ENCODE measurements at regions not wholly inside any gene's neighbourhood (a gene's known extent, or its start where the extent isn't known, plus 50 kb on each side); places are given as distances from the start of the nearest gene placed in this dataset.

- TF ChIP-seq CTCF (IDR thresholded peaks at IDR 0.05; ENCODE audit: borderline replicate concordance, control extremely low read depth, extremely low read depth, insufficient read depth, missing control alignments), result no peak
- in situ Hi-C loops (cut with MboI; ENCODE audit: low sequenced_read_pairs, unreplicated experiment), result loop anchor here (25.0 kb wide), 2 partner anchors 414 to 564 kb away; no protein-coding TSS in a partner anchor
- no peak for DNase-seq (ENCODE audit: low spot score)
Measured at GRCh38 chr7:26097837-26098668, 53.9 kb upstream of the NFE2L3 start.

GRCh38 chr7:26099236-26099635 is 52.8 kb upstream of the NFE2L3 start:
- TF ChIP-seq CTCF (IDR thresholded peaks at IDR 0.05; ENCODE audit: borderline replicate concordance, control extremely low read depth, extremely low read depth, insufficient read depth, missing control alignments), result no peak
- DNase-seq (ENCODE audit: low spot score), result no peak
- in situ Hi-C loops (cut with MboI; ENCODE audit: low sequenced_read_pairs, unreplicated experiment), result loop anchor here (25.0 kb wide), 2 partner anchors 413 to 563 kb away; no protein-coding TSS in a partner anchor

DNA sequence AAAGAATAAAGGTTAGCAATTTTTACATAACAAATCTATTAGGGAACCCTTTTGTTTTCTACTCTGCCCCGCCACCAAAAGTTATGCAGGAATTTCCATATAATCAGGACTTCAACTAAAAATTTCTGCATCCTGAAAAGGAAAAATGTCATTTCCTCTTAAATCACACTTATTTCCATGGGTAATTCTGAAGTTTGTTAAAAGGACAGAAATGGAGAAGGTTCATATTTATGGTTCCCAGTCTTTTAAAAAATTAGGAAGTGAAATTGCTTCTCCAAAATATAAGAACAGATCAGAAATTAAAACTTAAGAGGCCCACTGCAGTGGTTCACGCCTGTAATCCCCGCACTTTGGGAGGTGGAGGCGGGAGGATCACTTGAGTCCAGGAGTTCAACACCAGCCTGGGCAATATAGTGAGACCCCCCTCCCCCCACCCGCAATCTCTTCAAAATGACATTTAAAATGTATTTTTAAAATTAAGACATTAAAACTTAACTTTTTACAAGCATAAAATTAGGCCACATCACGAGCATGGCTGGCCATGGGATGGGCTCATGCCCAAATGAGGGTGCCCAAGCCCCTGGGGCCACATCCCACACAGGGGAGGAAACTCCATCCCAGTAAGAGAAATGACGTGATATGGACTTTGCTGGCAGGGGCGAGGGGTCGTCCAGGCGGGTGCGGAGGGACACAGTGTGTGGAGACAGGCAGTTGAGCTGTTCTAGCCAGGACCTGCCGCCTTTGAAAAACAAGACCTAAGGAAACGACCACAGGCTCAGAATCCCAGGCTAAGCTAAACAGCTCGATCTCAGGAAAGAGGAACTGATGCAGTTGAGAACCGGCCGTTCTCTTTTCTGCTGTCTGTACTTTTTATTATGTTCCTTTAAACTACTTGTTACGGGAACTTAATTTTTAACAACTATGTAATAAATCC is 51.3 kb upstream of the NFE2L3 start:
- TF ChIP-seq CTCF (IDR thresholded peaks at IDR 0.05; ENCODE audit: borderline replicate concordance, control extremely low read depth, extremely low read depth, insufficient read depth, missing control alignments), result no peak
- no peak for DNase-seq (ENCODE audit: low spot score)
- in situ Hi-C loops (cut with MboI; ENCODE audit: low sequenced_read_pairs, unreplicated experiment), result no loop called here

DNA sequence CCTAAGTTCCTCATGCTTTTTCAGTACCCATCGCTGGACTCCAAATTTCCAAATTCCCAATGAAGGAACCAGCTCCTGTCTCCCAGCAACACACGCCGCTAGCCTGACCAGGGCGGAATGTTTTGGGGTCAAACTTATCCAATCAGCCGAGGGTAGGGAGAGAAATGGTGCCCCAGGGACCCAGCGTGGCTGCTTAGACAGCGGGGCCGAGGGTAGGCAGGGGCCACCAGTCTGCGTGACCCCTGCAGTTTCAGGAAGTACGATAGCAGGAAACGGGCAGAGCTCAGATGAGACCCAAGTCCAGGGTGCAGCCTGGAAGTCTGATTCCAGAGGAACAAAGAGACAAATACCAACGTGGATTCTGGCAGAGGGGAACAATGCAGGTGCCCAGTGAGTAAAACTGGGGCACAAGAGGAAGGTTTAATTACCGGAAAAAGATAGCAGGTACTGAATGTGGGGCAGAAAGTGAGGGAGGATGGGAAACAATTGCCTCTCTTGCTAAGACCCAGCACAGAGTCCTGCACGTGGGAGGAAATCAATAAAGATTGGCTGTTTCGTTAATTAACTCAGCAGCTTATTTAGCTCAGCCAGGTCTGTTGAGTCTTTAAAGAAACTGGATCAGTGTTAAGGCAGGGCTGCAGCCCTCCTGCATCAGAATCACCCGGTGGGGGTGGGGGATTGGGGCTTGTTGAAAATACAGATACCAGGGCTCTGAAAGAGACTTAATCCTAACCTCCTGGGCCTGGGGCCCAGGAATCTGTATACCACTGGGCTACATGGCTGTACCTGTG is 50.4 kb upstream of the NFE2L3 start:
- no peak for DNase-seq (ENCODE audit: low spot score)
- TF ChIP-seq CTCF (IDR thresholded peaks at IDR 0.05; ENCODE audit: borderline replicate concordance, control extremely low read depth, extremely low read depth, insufficient read depth, missing control alignments), result no peak
- in situ Hi-C loops (cut with MboI; ENCODE audit: low sequenced_read_pairs, unreplicated experiment), result no loop called here

GRCh38 chr7:26102176-26102575 is 49.8 kb upstream of the NFE2L3 start:
- no peak for TF ChIP-seq CTCF (IDR thresholded peaks at IDR 0.05; ENCODE audit: borderline replicate concordance, control extremely low read depth, extremely low read depth, insufficient read depth, missing control alignments)
- no peak for DNase-seq (ENCODE audit: low spot score)
- in situ Hi-C loops (cut with MboI; ENCODE audit: low sequenced_read_pairs, unreplicated experiment), result no loop called here
